AG08395 (cell line): ENCODE measurements at regions not wholly inside any gene's neighbourhood (a gene's known extent, or its start where the extent isn't known, plus 50 kb on each side); places are given as distances from the start of the nearest gene placed in this dataset.

ENCODE experiments used
- DNase-seq: peaks from one replicate; pipeline ENCODE4 v3.0.0; 2012; ENCODE audit warnings: mixed read lengths, low spot score

DNA sequence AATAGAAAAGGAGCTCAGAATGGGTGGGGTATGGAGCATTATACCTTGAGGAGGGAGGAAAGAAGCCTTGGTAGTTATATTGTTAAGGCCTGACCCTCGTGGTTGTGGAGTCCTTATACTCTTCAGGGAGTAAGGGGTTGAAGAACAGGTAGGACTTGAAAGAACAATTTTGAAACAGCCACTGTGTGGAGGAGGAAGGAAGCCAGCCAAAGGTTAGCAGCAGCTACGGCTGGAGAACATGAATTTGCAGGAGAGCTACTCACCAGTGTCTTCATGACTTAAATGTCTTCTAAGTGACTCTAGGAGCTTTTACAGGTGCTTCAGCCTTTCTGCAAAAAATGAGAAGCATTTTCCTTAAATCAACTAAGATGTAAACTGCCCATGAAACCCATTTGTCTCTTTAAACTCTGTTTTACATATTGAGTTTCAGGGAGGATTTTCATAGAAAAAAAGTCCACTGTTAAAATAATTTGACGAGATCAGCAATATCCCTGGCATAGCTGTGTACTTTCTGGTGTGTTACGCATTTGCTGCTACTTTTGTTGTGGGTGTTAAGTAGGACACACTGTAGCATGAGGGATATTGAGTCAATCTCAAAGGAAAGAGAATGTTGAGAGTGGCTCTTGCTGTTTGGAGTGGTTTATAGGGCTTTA lies 110.6 kb upstream of the ELL2 start:
- DNase-seq = no peak

DNA sequence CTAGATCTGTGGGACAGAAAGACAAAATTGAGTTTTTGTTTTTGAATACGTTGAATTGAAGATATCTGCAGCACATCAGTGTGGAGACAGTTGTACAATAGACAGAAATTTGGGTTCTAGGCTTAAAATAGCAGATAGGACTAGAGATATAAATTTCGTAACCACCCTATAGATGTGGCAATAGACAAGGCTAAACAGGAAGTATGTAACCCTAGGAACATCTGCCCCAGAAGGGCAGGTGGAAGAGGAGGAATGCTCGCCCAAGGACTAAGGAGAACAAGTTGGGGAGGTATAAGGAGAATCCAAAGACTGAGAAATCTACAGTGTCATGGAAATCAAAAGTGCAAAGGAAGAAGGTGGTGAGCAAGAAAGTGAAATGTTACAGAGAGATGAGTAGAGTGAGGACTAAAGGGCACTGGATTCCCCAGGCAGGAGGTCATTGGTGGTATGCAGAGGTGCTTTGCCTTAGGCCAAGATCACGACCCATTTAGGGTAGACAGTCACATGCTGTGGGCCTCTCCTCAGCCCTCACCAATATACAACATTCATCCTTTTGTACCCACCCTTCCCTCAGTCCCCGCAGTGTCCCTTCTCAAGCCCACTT lies 109.1 kb upstream of the ELL2 start:
- DNase-seq = no peak

DNA sequence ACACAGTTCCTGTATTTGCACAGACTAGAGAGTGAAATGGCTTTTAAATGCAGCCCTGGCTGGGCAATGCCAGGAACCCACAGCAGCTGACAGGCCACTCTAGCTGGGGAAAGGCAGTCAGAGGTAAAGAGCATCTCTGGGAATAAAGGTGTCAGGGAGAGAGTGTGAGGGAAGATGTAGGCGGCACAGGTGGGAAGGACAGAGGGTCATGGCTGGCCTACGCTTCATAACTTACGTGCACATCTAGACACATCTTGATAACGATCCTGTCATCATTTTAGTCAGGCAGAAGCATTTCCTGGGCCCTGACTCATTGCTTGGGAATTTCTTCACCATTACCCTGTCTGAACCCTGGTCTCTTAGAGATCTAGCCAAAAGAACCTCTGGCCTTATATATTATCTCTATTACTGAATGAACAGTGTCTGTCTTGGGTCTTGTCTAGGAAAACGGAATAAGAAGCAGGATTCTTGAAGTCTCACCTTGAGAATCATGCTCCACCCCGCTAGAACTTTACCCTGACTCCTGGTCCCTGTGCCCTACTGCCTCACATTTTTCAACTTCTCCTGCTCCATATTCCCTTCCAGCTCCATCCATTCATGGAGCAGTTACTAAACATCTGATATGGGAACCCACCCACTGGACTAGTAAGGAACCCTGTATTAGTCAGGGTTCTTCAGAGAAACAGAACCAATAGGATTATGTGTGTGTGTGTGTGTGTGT lies 106.4 kb upstream of the ELL2 start:
- DNase-seq = peak; percentile 82

DNA sequence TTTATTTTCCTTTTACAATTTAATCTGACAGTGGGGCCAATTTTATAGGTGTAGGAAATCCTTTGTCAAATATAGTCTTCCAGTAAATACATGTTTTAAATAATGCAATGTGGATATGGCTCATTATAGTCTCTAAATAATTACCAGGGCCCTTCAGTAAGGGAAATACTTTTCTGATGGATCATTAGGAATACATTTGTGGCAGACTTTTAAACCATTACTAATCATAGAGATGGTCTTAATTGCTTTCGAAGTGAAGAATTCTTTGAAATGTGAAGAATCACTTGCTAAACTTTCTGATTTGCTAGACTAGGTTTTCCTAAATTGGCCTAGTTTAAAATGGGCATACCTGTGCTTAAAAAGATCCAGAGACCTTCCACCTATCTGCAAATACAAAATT lies 105.6 kb upstream of the ELL2 start:
- no peak for DNase-seq

DNA sequence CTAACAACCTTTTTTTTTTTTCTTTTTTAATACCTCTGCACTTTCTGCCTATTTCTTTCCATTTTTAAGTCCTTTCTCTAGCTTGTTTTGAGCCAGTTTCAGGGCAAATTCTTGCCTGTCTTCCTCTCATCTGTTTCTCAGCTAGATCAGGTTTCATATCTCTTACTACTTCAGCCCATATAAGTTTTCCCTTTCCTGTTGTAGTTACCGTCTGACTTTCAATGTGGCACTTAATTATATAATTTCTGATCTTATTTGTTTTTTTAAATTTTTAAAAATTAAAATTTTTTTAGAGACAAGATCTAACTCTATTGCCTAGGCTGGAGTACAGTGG lies 104.7 kb upstream of the ELL2 start:
- no peak for DNase-seq

DNA sequence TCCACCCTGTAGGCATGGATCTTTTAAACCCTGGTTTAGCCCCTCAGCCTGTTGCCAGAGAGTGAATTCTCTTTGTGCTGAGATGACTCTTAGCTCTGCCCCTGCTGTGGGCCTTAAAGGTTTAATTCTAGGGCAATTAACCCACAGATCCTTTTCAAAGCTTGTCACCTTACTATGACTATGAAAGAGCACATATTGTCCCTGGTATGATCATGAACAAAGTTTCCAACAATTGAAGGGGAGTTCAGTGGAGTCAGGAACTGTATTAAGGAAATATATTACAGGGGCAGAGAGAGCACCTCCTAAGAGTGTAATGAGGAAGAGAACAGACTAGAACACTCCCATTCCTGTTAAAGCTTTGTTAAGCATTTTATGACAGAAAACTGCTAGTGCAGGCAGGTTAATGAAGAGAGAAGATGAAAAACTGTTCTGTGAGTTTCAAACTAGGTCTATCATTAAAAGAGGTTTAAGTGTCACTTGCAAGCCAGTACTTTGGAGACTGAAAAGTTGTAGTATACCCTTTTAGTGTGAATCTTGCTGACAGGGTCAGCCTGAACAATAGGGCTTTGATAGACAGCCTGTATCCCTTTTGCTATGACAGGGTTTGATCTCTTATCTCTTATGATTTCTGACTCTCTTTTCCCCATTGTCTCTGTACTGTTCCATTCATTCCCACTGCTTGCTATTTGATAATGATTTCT lies 104.2 kb upstream of the ELL2 start:
- no peak for DNase-seq

DNA sequence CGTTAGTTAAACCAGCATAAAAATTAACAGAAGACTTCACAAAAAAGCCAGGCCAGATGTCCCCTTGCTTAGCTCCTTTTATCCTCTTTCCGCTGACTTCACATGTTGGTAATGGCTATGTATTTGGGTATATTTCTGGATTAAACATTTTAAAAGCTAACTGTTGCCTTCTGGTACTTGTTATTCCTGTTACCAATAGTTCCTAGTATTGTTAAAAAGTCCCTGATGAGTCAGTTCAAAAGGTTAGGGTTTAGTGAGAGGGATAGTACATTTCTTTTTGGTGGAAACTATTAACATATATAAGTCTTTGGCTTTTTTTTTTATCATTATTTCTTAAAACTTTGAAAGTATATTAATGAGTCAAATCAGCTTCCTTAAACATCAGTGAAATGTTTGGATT lies 103.2 kb upstream of the ELL2 start:
- DNase-seq = no peak

DNA sequence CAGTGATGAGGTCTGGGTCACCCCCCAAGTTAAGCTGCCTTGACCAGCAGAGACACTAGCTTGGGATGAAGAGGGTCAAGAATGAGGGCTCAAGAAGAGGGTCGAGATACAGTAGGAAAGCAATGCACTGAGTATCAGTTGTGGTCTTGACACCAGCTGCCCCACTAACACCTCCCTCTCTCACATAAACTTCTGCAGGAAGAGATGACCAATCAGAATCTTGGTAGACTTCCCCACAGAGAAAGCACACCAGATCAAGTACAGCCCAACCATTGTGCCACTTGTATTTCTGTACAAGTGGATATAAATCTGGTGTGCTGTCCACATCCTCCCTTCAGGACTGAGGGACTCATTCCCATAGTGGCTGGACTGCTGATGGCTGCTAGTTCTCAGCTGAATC lies 101.2 kb upstream of the ELL2 start:
- no peak for DNase-seq

DNA sequence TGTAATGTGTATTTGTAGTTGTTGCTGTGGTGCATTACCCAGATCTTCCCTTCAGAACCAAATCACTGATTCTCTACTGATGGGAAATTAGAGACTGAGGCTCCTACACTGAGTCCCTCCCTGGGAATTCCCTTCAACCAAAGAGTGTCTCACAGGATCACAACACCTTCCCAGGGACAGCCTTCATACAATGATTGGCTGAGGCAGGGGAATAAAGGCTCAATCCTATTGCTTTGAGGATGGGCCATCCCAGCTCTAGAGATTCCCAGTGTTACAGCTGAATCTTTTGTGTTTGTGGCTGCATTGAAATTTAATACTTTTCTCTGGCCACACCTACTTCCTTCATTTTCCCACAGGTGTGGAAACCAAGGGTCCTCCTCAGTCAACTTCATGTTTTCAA lies 96.4 kb upstream of the ELL2 start:
- no peak for DNase-seq

DNA sequence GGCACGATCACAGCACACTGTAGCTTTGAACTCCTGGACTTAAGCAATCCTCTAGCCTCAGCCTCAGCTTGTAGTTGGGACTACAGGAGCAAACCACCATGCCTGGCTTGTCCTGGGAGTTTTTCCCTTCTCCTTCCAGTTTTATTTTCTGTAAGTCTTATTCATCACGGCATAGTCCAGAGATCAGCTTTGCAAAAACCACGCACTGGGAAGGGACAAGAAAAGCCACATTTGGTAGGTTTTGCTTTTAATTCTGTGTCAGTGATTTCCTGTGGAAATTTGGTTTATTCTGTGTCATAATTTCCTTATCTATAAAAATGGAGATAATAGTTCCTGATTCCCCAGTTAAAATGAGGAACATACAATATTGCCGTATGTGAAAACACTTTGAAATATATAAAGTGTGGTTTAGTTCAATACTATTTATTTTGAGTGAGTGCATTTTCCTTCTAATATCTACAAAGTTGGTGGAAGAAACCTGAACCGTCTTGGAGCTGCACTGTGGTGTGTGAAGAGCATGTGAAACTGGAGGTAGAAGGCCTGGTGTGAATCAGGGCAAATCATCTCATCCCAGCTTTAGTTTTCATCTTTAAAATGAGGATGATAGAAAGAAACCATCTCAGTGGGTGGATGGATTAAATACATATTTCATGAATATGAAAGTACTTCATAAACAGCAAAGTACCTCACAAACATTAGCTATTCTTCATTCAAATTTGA lies 92.8 kb upstream of the ELL2 start:
- no peak for DNase-seq

DNA sequence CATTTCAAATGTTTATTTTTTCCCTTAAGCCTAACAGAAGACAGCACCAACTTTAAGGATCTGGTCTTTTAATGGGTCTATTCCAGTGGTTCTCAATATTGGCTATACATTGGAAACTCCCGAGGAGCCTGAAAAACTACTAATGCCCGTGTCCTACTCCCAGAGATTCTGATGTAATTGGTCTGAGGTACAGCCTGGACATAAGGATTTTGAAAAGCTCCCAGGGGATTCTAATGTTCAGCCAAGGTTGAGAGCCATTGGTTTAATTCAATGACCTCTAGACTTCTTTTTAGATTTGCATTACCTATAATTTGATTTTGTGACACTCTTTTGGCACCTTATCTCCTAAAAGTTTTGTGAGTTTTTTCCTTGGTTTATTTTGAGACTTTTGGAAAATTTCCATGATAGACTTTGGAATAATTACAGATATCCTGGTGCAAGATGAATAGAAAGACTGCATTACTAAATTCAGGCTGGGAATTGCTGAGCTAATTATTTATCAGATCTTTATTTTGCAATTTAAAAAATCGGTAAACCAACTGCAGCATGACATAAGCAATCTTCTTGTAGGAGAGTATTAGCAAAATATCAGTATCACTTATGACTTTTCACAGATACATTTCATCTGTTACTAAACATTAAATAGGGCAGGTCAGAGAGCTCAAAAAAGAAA lies 91.5 kb upstream of the ELL2 start:
- no peak for DNase-seq

DNA sequence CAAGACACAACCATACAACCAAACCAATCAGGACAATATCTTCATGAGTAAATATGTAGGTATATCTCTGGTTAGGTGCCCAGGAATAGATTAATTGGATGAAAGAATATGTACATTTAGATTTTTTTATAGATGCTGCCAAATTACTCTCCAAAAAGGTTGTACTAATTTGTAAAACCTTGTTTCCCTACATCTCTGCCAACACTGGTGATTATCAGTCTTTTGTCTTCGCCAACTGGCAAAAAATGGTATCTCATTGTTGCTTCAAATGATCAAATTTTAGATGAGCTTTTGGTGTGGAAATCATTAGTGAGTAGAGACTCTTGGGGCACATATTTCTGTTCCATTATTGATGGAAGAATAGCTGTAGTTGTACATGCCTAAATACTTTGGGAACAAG lies 90.7 kb upstream of the ELL2 start:
- no peak for DNase-seq

DNA sequence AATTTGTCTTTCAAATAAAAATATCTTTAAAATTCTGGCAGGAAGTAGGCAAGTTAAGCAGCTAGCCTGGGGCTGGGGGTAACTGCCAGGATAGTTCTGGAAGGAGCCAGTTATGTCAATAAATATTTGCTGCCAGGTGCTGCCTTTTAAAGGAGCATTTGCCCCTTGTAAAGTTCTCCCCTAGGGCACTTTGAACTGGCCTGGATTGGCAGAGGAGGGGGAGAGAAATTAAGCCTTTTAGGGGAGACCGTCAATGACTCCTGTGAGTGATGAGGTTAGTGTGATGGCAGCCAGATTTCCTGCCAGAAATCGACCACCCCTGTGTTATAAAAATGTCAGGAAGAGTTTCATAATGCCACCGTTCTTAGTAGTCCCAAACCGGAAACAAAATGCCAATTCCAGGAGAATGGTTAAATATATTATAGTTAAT lies 89.8 kb upstream of the ELL2 start:
- no peak for DNase-seq

DNA sequence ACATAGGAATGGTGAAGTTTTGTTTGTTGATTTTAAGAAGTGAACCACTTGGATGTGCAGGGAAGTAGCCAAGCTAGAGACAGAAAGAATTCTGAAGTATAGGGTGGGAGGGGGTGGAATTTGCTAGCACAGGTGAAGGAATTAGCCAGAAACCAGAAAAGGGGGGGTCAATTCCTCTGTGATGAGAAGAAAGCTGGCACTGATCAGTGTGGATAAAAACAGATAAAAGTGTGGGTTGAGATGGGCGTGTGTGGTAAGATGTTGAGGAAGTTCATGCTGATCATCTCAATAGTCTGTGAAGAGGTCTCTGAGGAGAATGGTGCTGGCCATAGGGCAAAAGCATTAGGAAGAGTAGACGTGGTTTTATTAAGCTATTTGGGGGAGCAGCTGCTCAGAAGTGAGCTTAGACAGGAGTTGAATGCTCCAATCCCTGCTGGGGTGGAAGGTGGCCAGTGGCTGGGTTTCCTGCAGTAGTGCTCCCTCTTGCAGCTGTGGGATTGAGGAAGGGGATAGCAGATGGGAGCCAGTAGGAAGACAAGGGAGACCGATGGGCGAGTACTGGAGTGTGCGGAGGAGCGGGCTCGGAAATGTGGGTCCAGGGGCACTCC lies 88.7 kb upstream of the ELL2 start:
- no peak for DNase-seq

DNA sequence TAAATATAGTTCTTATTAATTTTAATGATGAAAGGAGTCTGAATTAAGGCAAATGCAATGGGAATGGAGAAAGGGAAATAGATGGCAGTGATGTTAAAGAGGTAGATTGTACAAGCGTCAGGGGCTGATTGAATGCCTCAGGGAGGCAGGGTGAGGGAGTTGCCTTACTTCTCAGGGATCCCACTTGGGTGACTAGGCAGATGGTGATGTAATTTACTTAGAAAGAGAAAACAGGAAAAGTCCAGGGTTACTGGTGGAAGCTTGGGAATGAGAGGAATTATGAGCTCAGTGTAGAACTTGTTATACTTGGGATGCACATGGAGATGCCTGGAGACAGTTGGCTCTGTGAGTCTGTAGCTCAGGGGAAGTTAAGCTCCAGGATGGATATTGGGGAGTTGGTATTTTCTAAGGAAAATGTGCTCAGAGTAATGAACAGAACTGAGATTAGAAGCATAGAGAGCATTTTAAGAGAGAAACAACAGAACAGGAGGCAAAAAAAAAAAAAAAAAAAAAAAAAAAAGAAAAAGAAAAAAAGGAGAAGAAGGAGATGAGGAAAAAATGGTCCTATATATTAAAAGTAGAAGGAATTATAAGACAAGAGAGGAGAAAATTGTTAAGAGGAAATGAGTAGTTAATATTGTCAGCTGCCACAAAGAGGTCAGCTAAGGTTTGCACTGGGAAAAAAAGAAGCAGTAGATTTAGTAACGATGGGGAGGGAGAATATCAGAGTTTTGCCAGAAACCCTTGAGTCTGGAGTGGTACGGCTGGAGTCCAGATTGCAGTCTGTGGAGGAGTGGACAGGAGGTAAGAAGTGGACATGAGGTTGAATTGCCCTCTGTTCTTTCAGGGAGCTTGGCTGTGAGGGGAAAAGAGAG lies 88.0 kb upstream of the ELL2 start:
- peak; percentile 58 for DNase-seq

DNA sequence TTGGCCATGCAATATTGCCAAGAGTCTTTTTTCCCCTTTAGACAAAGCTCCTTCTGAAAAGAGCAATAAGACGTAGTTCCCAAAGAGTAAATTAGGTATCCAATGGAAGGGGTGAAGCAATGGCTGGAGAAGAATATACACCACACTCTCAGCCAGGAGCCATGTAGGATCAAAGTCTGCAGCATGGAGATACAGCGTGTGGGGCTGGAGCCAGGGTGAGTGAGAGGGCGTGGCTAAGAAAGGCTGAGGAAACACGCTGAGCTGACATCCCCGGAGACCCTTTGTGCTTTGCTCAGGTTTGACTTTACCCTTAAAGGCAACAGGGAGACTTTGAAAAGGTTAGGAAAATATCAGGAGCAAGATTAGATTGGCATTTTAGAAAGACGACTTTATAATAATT lies 87.1 kb upstream of the ELL2 start:
- no peak for DNase-seq

DNA sequence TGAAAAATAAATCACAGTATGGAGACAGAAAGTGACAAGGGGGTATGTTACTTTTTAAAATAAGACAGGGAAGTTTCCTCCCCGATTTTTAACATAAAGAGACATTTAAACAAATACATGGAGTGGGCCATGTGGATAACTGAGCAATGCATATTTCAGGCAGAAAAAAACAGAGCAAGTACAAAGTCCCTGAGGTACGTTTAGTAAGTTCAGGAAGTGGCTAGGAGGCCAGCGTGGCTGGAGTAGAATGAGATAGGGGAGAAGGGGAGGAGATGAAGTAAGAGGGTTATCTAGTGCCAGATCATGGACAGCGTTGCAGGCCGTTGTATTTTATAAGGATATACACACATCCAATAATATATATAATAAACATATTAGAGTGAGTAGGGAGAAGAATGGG lies 84.2 kb upstream of the ELL2 start:
- no peak for DNase-seq

DNA sequence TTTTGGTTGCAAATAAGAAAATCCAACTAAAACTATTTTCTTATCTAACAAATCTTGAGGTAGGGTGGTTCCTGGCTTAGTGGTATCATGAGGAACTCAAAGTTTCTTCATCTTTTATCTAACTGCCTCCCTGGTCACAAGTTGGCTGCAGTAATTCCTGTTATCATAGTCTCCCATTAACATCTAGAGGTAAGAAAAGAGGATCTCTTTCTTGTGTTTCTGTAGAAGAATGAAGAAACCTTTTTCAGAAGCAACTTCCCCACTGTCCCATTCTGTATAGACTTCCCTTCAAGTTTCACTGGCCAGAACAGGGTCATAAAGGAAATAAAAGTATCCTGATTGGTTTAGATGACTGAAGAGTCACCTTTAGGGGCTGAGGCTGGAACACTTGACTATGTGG lies 81.8 kb upstream of the ELL2 start:
- no peak for DNase-seq

DNA sequence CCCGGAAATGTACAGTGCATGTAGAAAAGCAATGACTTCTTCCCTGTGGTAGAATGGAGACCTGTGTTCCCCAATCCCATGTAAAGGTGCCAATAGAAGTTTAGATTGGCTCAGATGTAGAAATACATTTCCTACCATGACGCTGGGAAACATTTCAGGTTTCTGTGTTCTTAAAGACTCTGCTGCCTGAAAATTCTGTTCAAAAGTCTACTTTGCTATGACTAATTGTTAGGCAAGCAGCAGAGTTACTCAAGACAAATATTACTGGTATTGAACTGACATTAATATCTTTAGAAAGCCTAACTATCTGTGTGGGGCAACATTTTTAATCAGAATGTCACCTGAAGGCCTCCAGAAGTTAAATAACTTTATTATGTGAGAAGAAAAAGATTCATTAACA lies 75.5 kb upstream of the ELL2 start:
- DNase-seq = no peak

DNA sequence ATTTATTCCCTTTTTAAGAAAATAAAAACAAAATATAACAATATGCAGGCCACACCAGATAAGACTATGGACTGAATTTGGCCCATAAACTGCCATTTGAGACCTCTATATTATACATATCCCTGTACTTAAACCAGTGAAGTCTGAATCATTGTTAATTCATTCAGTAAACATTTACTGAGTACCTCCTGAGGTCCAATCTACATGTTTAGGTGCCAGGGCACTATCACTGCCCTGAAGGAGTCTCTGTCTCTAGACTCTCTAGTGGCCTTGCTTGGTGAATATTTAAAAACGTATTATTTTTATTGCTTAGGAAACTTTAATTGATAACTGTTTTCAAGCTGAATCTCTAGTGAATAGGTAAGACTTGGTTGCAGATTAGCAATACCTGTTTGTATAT lies 74.7 kb upstream of the ELL2 start:
- DNase-seq = no peak

DNA sequence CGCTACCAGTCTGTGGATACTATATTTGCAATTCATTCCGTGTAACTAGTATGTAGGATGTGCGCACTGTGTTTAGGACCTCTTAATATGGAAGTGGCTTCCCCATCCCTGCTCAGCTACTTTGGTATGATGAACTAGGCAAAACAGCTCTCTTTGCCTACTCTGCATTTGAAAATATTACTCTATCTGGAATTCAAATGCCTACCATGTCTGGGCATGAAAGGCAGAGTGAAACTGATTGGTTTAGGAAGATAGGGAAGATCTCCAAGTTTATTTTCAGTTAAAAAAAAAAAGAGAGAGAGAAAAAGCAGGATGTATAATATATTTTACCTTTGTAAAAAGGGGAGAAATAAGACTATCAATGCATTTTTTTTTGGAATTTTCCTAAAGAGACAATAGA lies 74.1 kb upstream of the ELL2 start:
- DNase-seq = no peak
